HCT116 (cell line): ENCODE measurements at regions not wholly inside any gene's neighbourhood (a gene's known extent, or its start where the extent isn't known, plus 50 kb on each side); places are given as distances from the start of the nearest gene placed in this dataset.

Source experiments
- ATAC-seq: fragments of 200-7000 bp; cut with Tn5 transposase; 2 replicates; pipeline ENCODE4 v1.9.1; 2020; ENCODE audit warnings: mild to moderate bottlenecking, moderate library complexity
- BruUV-seq: library from RNA; stranded (reverse); fragments of 400-500 nt; replicated peaks from 2 replicates; lab custom pipeline; 2021; lab: Mats Ljungman, UMichigan
- CTCF ChIA-PET: fragments of 300-600 bp; sonication (Branson Sonifier 250); formaldehyde crosslinking; loops from one replicate; lab custom pipeline; 2021; ENCODE audit warnings: antibody characterized with exemption; lab: Charles Lee
- POLR2A ChIA-PET: fragments of 300-600, 350-600 bp; sonication (Branson Sonifier 250); formaldehyde crosslinking; loops from one replicate; lab custom pipeline; 2021; ENCODE audit warnings: antibody characterized with exemption; lab: Charles Lee
- RAD21 ChIA-PET, 2 experiments: fragments of 300-600 bp; sonication (Branson Sonifier 250); formaldehyde crosslinking; loops; one replicate each; lab custom pipeline; 2023; ENCODE audit warnings: low total read pairs in 2 of 2; ENCODE audit not compliant: uncharacterized antibody in 2 of 2, unreplicated experiment in 2 of 2, low non-redundant PET in 1 of 2; lab: Charles Lee
- DNase-seq: peaks from one replicate; pipeline ENCODE4 v3.0.0-alpha.2; 2010; ENCODE audit warnings: low read depth, low spot score
- H2AFZ ChIP-seq: fragments of 200-600 bp; shearing (Covaris generic), sonication (generic); 2 replicates; pipeline ENCODE4 v1.6.1; 2017; ENCODE audit warnings: low read depth, mixed run types, mixed read lengths, antibody characterized with exemption, low read length; ENCODE audit not compliant: poor library complexity, severe bottlenecking
- H3K27ac ChIP-seq: 2 replicates; pipeline ENCODE4 v1.5.1; 2012; ENCODE audit warnings: low read depth, low read length
- H3K27me3 ChIP-seq: fragments of 200-600 bp; sonication (generic); 2 replicates; pipeline ENCODE4 v1.6.1; 2016; ENCODE audit warnings: mixed run types, low read length, mixed read lengths; ENCODE audit not compliant: insufficient read depth
- H3K36me3 ChIP-seq, 2 experiments: fragments of 200-500 bp in 1 of 2; fragments of 200-600 bp in 1 of 2; sonication (Bioruptor generic) in 1 of 2; sonication (generic) in 1 of 2; 2 replicates each; pipeline versions ENCODE4 v1.5.1 to v1.6.1; 2014 to 2016; ENCODE audit warnings: low read length in 2 of 2, inconsistent platforms in 1 of 2, mixed read lengths in 1 of 2, mixed run types in 1 of 2; ENCODE audit not compliant: insufficient read depth in 2 of 2, control insufficient read depth in 1 of 2
- H3K4me1 ChIP-seq, 2 experiments: fragments of 200-600 bp in 1 of 2; sonication (generic) in 1 of 2; 2 replicates each; pipeline versions ENCODE4 v1.5.1 to v1.6.1; 2012 to 2017; ENCODE audit warnings: low read length in 2 of 2, inconsistent platforms in 1 of 2, mild to moderate bottlenecking in 1 of 2, mixed read lengths in 1 of 2, mixed run types in 1 of 2, moderate library complexity in 1 of 2; ENCODE audit not compliant: insufficient read depth in 2 of 2, control insufficient read depth in 1 of 2
- H3K4me2 ChIP-seq: fragments of 200-600 bp; sonication (generic); 2 replicates; pipeline ENCODE4 v1.6.1; 2017; ENCODE audit warnings: mixed run types, low read length, mixed read lengths
- H3K4me3 ChIP-seq, 2 experiments: fragments of 200-600 bp in 1 of 2; sonication (generic) in 1 of 2; replicated peaks in 1 of 2; 2 replicates each; pipeline ENCODE4 v1.5.1; 2011 to 2016; ENCODE audit warnings: low read length in 2 of 2, control low read depth in 1 of 2, low read depth in 1 of 2, mild to moderate bottlenecking in 1 of 2, mixed read lengths in 1 of 2, mixed run types in 1 of 2
- H3K79me2 ChIP-seq: fragments of 200-600 bp; sonication (generic); 2 replicates; pipeline ENCODE4 v1.6.1; 2017; ENCODE audit warnings: mild to moderate bottlenecking, mixed run types, low read length, moderate library complexity, mixed read lengths; ENCODE audit not compliant: insufficient read depth
- H3K9ac ChIP-seq: fragments of 200-600 bp; sonication (generic); 2 replicates; pipeline ENCODE4 v1.6.1; 2016; ENCODE audit warnings: low read length, mixed read lengths
- H3K9me2 ChIP-seq: fragments of 200-600 bp; sonication (generic), shearing (Covaris generic); 2 replicates; pipeline ENCODE4 v1.6.1; 2017; ENCODE audit warnings: mixed run types, mild to moderate bottlenecking, moderate library complexity; ENCODE audit not compliant: insufficient read depth
- H3K9me3 ChIP-seq, 2 experiments: fragments of 200-500 bp in 1 of 2; fragments of 200-600 bp in 1 of 2; sonication (Bioruptor generic) in 1 of 2; sonication (generic) in 1 of 2; 2 replicates each; pipeline ENCODE4 v1.6.1; 2014 to 2017; ENCODE audit warnings: low read length in 2 of 2, mixed read lengths in 2 of 2, inconsistent platforms in 1 of 2, low read depth in 1 of 2, mild to moderate bottlenecking in 1 of 2, mixed run types in 1 of 2, moderate library complexity in 1 of 2; ENCODE audit not compliant: control insufficient read depth in 1 of 2, insufficient read depth in 1 of 2
- H4K20me1 ChIP-seq: fragments of 200-600 bp; sonication (generic), shearing (Covaris generic); 2 replicates; pipeline ENCODE4 v1.6.1; 2017; ENCODE audit warnings: mixed run types, mild to moderate bottlenecking, moderate library complexity; ENCODE audit not compliant: insufficient read depth
- ATF3 ChIP-seq: IDR thresholded peaks from 2 replicates; pipeline ENCODE4 v1.6.1; 2012
- CEBPB ChIP-seq: IDR thresholded peaks from 2 replicates; pipeline ENCODE4 v1.6.1; 2012; ENCODE audit warnings: low read depth
- EGR1 ChIP-seq: IDR thresholded peaks from 2 replicates; pipeline ENCODE4 v1.6.1; 2012; ENCODE audit warnings: low read depth
- ELF1 ChIP-seq: IDR thresholded peaks from 2 replicates; pipeline ENCODE4 v1.6.1; 2012; ENCODE audit warnings: low read depth, borderline replicate concordance
- EZH2 ChIP-seq: fragments of 200-600 bp; sonication (generic); IDR thresholded peaks from 2 replicates; pipeline ENCODE4 v1.6.1; 2017; ENCODE audit warnings: antibody characterized with exemption, mixed run types
- EZH2phosphoT487 ChIP-seq: fragments of 200-600 bp; IDR thresholded peaks from 2 replicates; pipeline ENCODE4 v1.6.1; 2018; ENCODE audit warnings: antibody characterized with exemption, borderline replicate concordance
- FOSL1 ChIP-seq: IDR thresholded peaks from 2 replicates; pipeline ENCODE4 v1.6.1; 2012; ENCODE audit warnings: low read depth
- JUND ChIP-seq: IDR thresholded peaks from 2 replicates; pipeline ENCODE4 v1.6.1; 2012
- POLR2AphosphoS5 ChIP-seq: IDR thresholded peaks from 2 replicates; pipeline ENCODE4 v1.6.1; 2011; ENCODE audit warnings: mild to moderate bottlenecking, low read depth, low read length, moderate library complexity
- RAD21 ChIP-seq: IDR thresholded peaks from 2 replicates; pipeline ENCODE4 v1.6.1; 2012; ENCODE audit warnings: low read depth, mild to moderate bottlenecking
- REST ChIP-seq: IDR thresholded peaks from 2 replicates; pipeline ENCODE4 v1.6.1; 2012; ENCODE audit warnings: low read depth
- SIN3A ChIP-seq: IDR thresholded peaks from 2 replicates; pipeline ENCODE4 v1.6.1; 2012; ENCODE audit warnings: low read depth
- SP1 ChIP-seq: IDR thresholded peaks from 2 replicates; pipeline ENCODE4 v1.6.1; 2012; ENCODE audit warnings: low read depth
- TCF7L2 ChIP-seq: IDR thresholded peaks from 2 replicates; pipeline ENCODE4 v1.7.0; 2011; ENCODE audit warnings: borderline replicate concordance, inconsistent platforms; ENCODE audit not compliant: insufficient read depth, insufficient read length; ENCODE audit errors: extremely low read depth
- YY1 ChIP-seq: IDR thresholded peaks from 2 replicates; pipeline ENCODE4 v1.6.1; 2011; ENCODE audit warnings: low read length, low read depth, moderate library complexity, mild to moderate bottlenecking; ENCODE audit not compliant: insufficient replicate concordance; ENCODE audit errors: extremely low read depth
- ZFX ChIP-seq: fragments of 450-650 bp; IDR thresholded peaks from 2 replicates; pipeline ENCODE4 v1.6.1; 2017
- ZNF274 ChIP-seq: fragments of 200-500 bp; sonication (Bioruptor generic); IDR thresholded peaks from 2 replicates; pipeline ENCODE4 v1.6.1; 2014; ENCODE audit warnings: mild to moderate bottlenecking, low read depth, low read length, inconsistent platforms
- intact Hi-C: fragments of 100-400 bp; cut with micrococcal nuclease; formaldehyde crosslinking; loops from 2 replicates; pipeline ENCODE4 v1.10.0; 2022
- TF ChIP-seq, protein P1 (sequence below), 3 experiments: fragments of 200-600 bp in 1 of 3; sonication (generic) in 1 of 3; IDR thresholded peaks in 2 of 3; conservative IDR thresholded peaks in 1 of 3; 2 replicates each; pipeline ENCODE4 v1.5.1; 2012 to 2017; ENCODE audit warnings: low read depth in 2 of 3, low read length in 2 of 3, antibody characterized with exemption in 1 of 3, borderline replicate concordance in 1 of 3, control low read depth in 1 of 3, mild to moderate bottlenecking in 1 of 3, mixed read lengths in 1 of 3, mixed run types in 1 of 3, moderate library complexity in 1 of 3; ENCODE audit not compliant: insufficient read depth in 1 of 3
- TF ChIP-seq, protein P2 (sequence below): IDR thresholded peaks from 2 replicates; pipeline ENCODE4 v1.6.1; 2012

DNA sequence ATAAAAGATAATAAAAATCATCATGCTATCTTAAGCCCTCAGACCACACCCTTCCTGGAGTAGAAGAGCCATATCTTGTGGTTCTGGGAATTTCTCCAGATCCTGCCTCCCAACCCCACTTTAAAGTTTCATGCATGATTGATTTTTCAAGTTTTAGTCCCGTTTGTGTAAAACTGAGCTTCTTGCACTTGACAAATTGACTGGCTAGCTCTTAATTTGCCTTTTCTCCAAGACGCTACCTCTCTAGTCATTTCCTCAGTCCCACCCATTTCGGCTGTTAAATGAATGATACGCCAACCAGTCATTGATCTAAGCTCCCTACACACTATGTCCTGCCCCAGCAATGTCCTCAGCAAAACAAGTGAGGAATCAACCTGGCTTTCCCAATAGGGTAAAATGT, 71.8 kb upstream of the TEAD1 start:
- no peak overlapping the region for H2AFZ ChIP-seq
- no peaks in the 10 kb centered on the region for H3K79me2 ChIP-seq
- BruUV-seq, result no TSS peak
- H3K9me3 ChIP-seq, result no peaks in the 10 kb centered on the region
- no peaks in the 10 kb centered on the region for H3K9me2 ChIP-seq
- ChIA-PET RAD21 (no interaction called here), CTCF (no interaction called here), POLR2A (no interaction called here)
- intact Hi-C loops, result loop anchor here (10.0 kb wide), 1 partner anchor 152 kb away; no protein-coding TSS in a partner anchor
- no peak overlapping the region for H3K9ac ChIP-seq
- no peak overlapping the region for H3K27ac ChIP-seq
- ATAC-seq (no peak), DNase-seq (no peak)
- TF ChIP-seq ZNF274, result no peak
- TF ChIP-seq RAD21, result no peak
- TF ChIP-seq ELF1, result no peak
- TF ChIP-seq EZH2phosphoT487, result no peak
- TF ChIP-seq REST, result no peak
- TF ChIP-seq CEBPB, result no peak
- TF ChIP-seq, protein P1, sequence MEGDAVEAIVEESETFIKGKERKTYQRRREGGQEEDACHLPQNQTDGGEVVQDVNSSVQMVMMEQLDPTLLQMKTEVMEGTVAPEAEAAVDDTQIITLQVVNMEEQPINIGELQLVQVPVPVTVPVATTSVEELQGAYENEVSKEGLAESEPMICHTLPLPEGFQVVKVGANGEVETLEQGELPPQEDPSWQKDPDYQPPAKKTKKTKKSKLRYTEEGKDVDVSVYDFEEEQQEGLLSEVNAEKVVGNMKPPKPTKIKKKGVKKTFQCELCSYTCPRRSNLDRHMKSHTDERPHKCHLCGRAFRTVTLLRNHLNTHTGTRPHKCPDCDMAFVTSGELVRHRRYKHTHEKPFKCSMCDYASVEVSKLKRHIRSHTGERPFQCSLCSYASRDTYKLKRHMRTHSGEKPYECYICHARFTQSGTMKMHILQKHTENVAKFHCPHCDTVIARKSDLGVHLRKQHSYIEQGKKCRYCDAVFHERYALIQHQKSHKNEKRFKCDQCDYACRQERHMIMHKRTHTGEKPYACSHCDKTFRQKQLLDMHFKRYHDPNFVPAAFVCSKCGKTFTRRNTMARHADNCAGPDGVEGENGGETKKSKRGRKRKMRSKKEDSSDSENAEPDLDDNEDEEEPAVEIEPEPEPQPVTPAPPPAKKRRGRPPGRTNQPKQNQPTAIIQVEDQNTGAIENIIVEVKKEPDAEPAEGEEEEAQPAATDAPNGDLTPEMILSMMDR (IDR thresholded peaks at IDR 0.05 in 2 of 3, conservative IDR thresholded peaks at IDR 0.05 in 1 of 3; ENCODE audit: borderline replicate concordance in 1 of 3, insufficient read depth in 1 of 3, low read depth in 2 of 3, low read length in 2 of 3), result no peak
- no peak for TF ChIP-seq EZH2
- no peak for TF ChIP-seq TCF7L2
- TF ChIP-seq, protein P2, sequence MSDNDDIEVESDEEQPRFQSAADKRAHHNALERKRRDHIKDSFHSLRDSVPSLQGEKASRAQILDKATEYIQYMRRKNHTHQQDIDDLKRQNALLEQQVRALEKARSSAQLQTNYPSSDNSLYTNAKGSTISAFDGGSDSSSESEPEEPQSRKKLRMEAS, result no peak
- TF ChIP-seq JUND, result no peak
- TF ChIP-seq ZFX, result no peak
- no peak for TF ChIP-seq FOSL1
- TF ChIP-seq YY1, result no peak
- no peak for TF ChIP-seq SP1
- no peak for TF ChIP-seq POLR2AphosphoS5
- no peak for TF ChIP-seq SIN3A
- no peak for TF ChIP-seq EGR1
- no peak for TF ChIP-seq ATF3
- H3K4me2 ChIP-seq, result no peak overlapping the region
- peaks cover 5 to 18% of the 10 kb centered on the region in 2 experiments; a peak in 2 of 4 replicates for H3K4me1 ChIP-seq
- no peak overlapping the region for H3K4me3 ChIP-seq
- no peaks in the 10 kb centered on the region for H3K36me3 ChIP-seq
- H4K20me1 ChIP-seq, result no peaks in the 10 kb centered on the region
- H3K27me3 ChIP-seq, result no peaks in the 10 kb centered on the region
